SK-N-SH (cell line): ENCODE measurements at regions not wholly inside any gene's neighbourhood (a gene's known extent, or its start where the extent isn't known, plus 50 kb on each side); places are given as distances from the start of the nearest gene placed in this dataset.

Experiments used
- CTCF ChIA-PET: fragments of 300-600, 350-600 bp; formaldehyde crosslinking; extraction: SDS; loops from one replicate; lab custom pipeline; 2021; lab: Yijun Ruan, JAX
- POLR2A ChIA-PET: fragments of 350-600 bp; sonication (Branson Sonifier 250); formaldehyde crosslinking; extraction: SDS; loops from one replicate; lab custom pipeline; 2020; ENCODE audit warnings: antibody characterized with exemption, inconsistent platforms; lab: Yijun Ruan, JAX
- DNase-seq: peaks from one replicate; pipeline ENCODE4 v3.0.0; 2012
- H2AFZ ChIP-seq: fragments of 200-600 bp; sonication (generic); 2 replicates; pipeline ENCODE4 v1.8.1; 2016; ENCODE audit warnings: antibody characterized with exemption, mild to moderate bottlenecking, low read depth
- H3F3A ChIP-seq: fragments of 200-600 bp; sonication (generic); replicated peaks from 2 replicates; pipeline ENCODE3; 2016; ENCODE audit warnings: antibody characterized with exemption, mild to moderate bottlenecking; ENCODE audit not compliant: insufficient read depth
- H3K27ac ChIP-seq, 2 experiments: fragments of 200-500 bp in 1 of 2; fragments of 200-600 bp in 1 of 2; sonication (Bioruptor generic) in 1 of 2; sonication (generic), shearing (Covaris generic) in 1 of 2; 2 replicates each; pipeline versions ENCODE4 v1.5.1 to v1.6.1; 2014 to 2016; ENCODE audit warnings: low read depth in 2 of 2, inconsistent platforms in 1 of 2, low read length in 1 of 2, mild to moderate bottlenecking in 1 of 2, mixed read lengths in 1 of 2
- H3K27me3 ChIP-seq: fragments of 200-600 bp; sonication (generic), shearing (Covaris generic); 2 replicates; pipeline ENCODE4 v1.6.1; 2016; ENCODE audit warnings: mixed run types; ENCODE audit not compliant: insufficient read depth
- H3K36me3 ChIP-seq, 2 experiments: fragments of 200-500 bp in 1 of 2; fragments of 200-600 bp in 1 of 2; sonication (Bioruptor generic) in 1 of 2; sonication (generic) in 1 of 2; replicated peaks in 1 of 2; 2 replicates each; pipeline versions ENCODE3 to v1.5.1; 2014 to 2016; ENCODE audit warnings: low read length in 1 of 2, mild to moderate bottlenecking in 1 of 2; ENCODE audit not compliant: insufficient read depth in 2 of 2, control insufficient read depth in 1 of 2
- H3K4me1 ChIP-seq, 2 experiments: fragments of 200-500 bp in 1 of 2; fragments of 200-600 bp in 1 of 2; sonication (Bioruptor generic) in 1 of 2; sonication (generic), shearing (Covaris generic) in 1 of 2; 2 replicates each; pipeline versions ENCODE4 v1.5.1 to v1.6.1; 2014 to 2016; ENCODE audit warnings: low read depth in 1 of 2, low read length in 1 of 2, mixed run types in 1 of 2; ENCODE audit not compliant: insufficient read depth in 2 of 2, control insufficient read depth in 1 of 2
- H3K4me2 ChIP-seq: fragments of 200-600 bp; sonication (generic), shearing (Covaris generic); 2 replicates; pipeline ENCODE4 v1.6.1; 2017; ENCODE audit warnings: mixed run types
- H3K4me3 ChIP-seq, 2 experiments: fragments of 200-500 bp in 1 of 2; fragments of 200-600 bp in 1 of 2; sonication (Bioruptor generic) in 1 of 2; sonication (generic), shearing (Covaris generic) in 1 of 2; 2 replicates each; pipeline versions ENCODE4 v1.5.1 to v1.8.1; 2014 to 2016; ENCODE audit warnings: low read depth in 2 of 2, inconsistent platforms in 1 of 2, low read length in 1 of 2, mild to moderate bottlenecking in 1 of 2, mixed read lengths in 1 of 2, moderate library complexity in 1 of 2
- H3K79me2 ChIP-seq: fragments of 200-600 bp; sonication (generic); 2 replicates; pipeline ENCODE4 v1.8.1; 2017; ENCODE audit warnings: mild to moderate bottlenecking; ENCODE audit not compliant: insufficient read depth
- H3K9ac ChIP-seq: fragments of 200-600 bp; sonication (generic); 2 replicates; pipeline ENCODE4 v1.6.1; 2017; ENCODE audit warnings: mixed run types
- H3K9me2 ChIP-seq: fragments of 200-600 bp; sonication (generic); 2 replicates; pipeline ENCODE4 v1.6.1; 2017; ENCODE audit warnings: mixed run types
- H3K9me3 ChIP-seq: fragments of 200-600 bp; sonication (generic); 2 replicates; pipeline ENCODE4 v1.6.1; 2017; ENCODE audit warnings: mixed run types, mild to moderate bottlenecking, moderate library complexity
- H4K20me1 ChIP-seq: fragments of 200-600 bp; sonication (generic); 2 replicates; pipeline ENCODE4 v1.6.1; 2017; ENCODE audit warnings: mild to moderate bottlenecking, mixed run types; ENCODE audit not compliant: insufficient read depth
- FOXM1 ChIP-seq: IDR thresholded peaks from 2 replicates; pipeline ENCODE4 v1.4.0; 2012; ENCODE audit warnings: low read depth, mild to moderate bottlenecking
- GABPA ChIP-seq: IDR thresholded peaks from 2 replicates; pipeline ENCODE4 v1.4.0; 2012; ENCODE audit warnings: low read depth, mild to moderate bottlenecking
- GATA2 ChIP-seq: sonication (generic); formaldehyde crosslinking; IDR thresholded peaks from 2 replicates; pipeline ENCODE4 v1.5.0; 2020; ENCODE audit warnings: mild to moderate bottlenecking, missing genetic modification reagents
- JUND ChIP-seq: IDR thresholded peaks from 2 replicates; pipeline ENCODE4 v1.4.0; 2012
- MEF2A ChIP-seq: IDR thresholded peaks from 2 replicates; pipeline ENCODE4 v1.4.0; 2012; ENCODE audit warnings: low read depth, borderline replicate concordance
- SIN3A ChIP-seq: IDR thresholded peaks from 2 replicates; pipeline ENCODE4 v1.6.1; 2012; ENCODE audit warnings: low read depth, mild to moderate bottlenecking, low read length, moderate library complexity, borderline replicate concordance
- TAF1 ChIP-seq: IDR thresholded peaks from 2 replicates; pipeline ENCODE4 v1.6.1; 2012; ENCODE audit warnings: low read depth, mild to moderate bottlenecking, low read length, moderate library complexity, borderline replicate concordance
- TCF12 ChIP-seq: IDR thresholded peaks from 2 replicates; pipeline ENCODE4 v1.4.0; 2012
- WGBS: methylation state at CpG from one replicate; pipeline ENCODE4 v1.1.6; 2017; ENCODE audit warnings: low lambda C conversion rate; 5-methylcytosine and 5-hydroxymethylcytosine counted together
- TF ChIP-seq, protein P1 (sequence below): IDR thresholded peaks from 2 replicates; pipeline ENCODE4 v1.4.0; 2012; ENCODE audit warnings: low read depth
- TF ChIP-seq, protein P2 (sequence below): fragments of 150-350 bp; IDR thresholded peaks from 2 replicates; pipeline ENCODE4 v1.6.1; 2017; ENCODE audit warnings: antibody characterized with exemption, low read length, low read depth, borderline replicate concordance
- TF ChIP-seq, protein P3 (sequence below): IDR thresholded peaks from 2 replicates; pipeline ENCODE4 v1.4.0; 2012; ENCODE audit warnings: low read depth, borderline replicate concordance
- TF ChIP-seq, protein P4 (sequence below): IDR thresholded peaks from 2 replicates; pipeline ENCODE4 v1.4.0; 2012; ENCODE audit warnings: low read depth, borderline replicate concordance
- TF ChIP-seq, protein P5 (sequence below): fragments of 150-350 bp; IDR thresholded peaks from 2 replicates; pipeline ENCODE4 v1.6.1; 2016; ENCODE audit warnings: mild to moderate bottlenecking, low read depth, low read length

DNA sequence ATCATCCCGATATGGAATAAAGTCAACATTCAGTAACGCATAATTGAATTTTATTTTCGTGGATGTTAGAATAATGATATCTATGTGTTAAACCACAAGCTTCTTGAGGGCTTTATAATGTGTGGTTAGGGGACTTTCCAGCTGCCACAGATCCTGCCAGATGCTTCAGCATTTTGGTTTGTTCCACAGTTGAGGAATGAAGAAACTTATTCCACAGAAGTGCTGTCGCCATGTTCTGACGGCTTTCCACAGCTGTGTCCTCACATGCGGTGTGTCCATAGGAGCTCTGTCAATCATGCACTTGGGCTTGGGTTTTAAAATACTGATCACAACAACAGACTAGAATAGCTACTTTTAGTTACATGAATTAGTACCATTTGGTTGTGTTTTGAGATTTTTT is 411.9 kb downstream of the TRIML1 start:
- CTCF ChIA-PET = no interaction called here

DNA sequence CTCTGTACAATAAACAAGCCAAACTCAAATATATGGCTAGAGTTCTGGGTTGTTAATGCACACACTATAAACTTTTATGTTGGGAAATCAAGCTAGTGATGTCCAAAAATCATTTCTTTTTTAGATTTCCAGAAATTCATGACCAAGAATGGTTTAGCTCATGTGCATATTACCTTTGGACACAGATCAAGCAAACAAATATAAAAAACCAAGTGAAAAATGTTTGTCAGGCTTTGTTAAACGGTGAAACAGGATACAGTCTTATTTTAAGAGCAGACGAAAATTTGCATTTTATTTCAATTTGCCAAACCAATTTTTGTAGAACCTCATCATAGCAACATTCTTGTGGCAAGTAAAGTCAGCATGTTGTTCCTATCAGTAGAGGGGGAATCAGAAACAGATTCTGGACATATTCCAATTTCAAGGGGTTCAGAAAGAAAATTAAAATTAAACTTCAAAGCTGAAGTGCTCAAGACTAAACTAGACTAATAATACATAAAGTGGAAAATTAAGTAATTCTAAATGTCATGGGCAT is 413.6 kb downstream of the TRIML1 start:
- ChIA-PET CTCF (interaction anchor here (1.2 kb wide), 1 partner anchor 21 kb away, joined by 3 read pairs; no protein-coding TSS in a partner anchor), POLR2A (no interaction called here)
- WGBS = 39% methylated on average over 2 of the region's 2 CpGs
- Histone ChIP-seq H2AFZ (no peak overlapping the region), H3K27ac (no peak overlapping the region), H3K4me3 (no peak overlapping the region), H3K9ac (no peak overlapping the region), H3F3A (no peaks in the 10 kb centered on the region), H4K20me1 (no peaks in the 10 kb centered on the region), H3K27me3 (no peaks in the 10 kb centered on the region), H3K4me1 (no peaks in the 10 kb centered on the region; a peak in 1 of 4 replicates), H3K79me2 (no peaks in the 10 kb centered on the region), H3K9me2 (no peaks in the 10 kb centered on the region), H3K4me2 (no peak overlapping the region), H3K36me3 (no peaks in the 10 kb centered on the region), H3K9me3 (no peaks in the 10 kb centered on the region)
- TF ChIP-seq FOXM1 (no peak), TCF12 (no peak), JUND (no peak), MEF2A (no peak), GABPA (no peak), SIN3A (no peak), GATA2 (CRISPR knock-in tag) (no peak)
- TF ChIP-seq, protein P1, sequence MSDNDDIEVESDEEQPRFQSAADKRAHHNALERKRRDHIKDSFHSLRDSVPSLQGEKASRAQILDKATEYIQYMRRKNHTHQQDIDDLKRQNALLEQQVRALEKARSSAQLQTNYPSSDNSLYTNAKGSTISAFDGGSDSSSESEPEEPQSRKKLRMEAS = no peak
- TF ChIP-seq, protein P2, sequence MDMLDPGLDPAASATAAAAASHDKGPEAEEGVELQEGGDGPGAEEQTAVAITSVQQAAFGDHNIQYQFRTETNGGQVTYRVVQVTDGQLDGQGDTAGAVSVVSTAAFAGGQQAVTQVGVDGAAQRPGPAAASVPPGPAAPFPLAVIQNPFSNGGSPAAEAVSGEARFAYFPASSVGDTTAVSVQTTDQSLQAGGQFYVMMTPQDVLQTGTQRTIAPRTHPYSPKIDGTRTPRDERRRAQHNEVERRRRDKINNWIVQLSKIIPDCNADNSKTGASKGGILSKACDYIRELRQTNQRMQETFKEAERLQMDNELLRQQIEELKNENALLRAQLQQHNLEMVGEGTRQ = no peak
- TF ChIP-seq, protein P3, sequence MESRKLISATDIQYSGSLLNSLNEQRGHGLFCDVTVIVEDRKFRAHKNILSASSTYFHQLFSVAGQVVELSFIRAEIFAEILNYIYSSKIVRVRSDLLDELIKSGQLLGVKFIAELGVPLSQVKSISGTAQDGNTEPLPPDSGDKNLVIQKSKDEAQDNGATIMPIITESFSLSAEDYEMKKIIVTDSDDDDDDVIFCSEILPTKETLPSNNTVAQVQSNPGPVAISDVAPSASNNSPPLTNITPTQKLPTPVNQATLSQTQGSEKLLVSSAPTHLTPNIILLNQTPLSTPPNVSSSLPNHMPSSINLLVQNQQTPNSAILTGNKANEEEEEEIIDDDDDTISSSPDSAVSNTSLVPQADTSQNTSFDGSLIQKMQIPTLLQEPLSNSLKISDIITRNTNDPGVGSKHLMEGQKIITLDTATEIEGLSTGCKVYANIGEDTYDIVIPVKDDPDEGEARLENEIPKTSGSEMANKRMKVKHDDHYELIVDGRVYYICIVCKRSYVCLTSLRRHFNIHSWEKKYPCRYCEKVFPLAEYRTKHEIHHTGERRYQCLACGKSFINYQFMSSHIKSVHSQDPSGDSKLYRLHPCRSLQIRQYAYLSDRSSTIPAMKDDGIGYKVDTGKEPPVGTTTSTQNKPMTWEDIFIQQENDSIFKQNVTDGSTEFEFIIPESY = no peak
- TF ChIP-seq, protein P4, sequence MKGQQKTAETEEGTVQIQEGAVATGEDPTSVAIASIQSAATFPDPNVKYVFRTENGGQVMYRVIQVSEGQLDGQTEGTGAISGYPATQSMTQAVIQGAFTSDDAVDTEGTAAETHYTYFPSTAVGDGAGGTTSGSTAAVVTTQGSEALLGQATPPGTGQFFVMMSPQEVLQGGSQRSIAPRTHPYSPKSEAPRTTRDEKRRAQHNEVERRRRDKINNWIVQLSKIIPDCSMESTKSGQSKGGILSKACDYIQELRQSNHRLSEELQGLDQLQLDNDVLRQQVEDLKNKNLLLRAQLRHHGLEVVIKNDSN = no peak
- TF ChIP-seq, protein P5, sequence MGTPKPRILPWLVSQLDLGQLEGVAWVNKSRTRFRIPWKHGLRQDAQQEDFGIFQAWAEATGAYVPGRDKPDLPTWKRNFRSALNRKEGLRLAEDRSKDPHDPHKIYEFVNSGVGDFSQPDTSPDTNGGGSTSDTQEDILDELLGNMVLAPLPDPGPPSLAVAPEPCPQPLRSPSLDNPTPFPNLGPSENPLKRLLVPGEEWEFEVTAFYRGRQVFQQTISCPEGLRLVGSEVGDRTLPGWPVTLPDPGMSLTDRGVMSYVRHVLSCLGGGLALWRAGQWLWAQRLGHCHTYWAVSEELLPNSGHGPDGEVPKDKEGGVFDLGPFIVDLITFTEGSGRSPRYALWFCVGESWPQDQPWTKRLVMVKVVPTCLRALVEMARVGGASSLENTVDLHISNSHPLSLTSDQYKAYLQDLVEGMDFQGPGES = no peak
- no peak for DNase-seq

More for the DNA sequence above, 411.9 kb downstream of the TRIML1 start:
- no peaks in the 10 kb centered on the region; a peak in 1 of 4 replicates for H3K4me1 ChIP-seq
- 58% methylated on average over 6 of the region's 6 CpGs for WGBS
- POLR2A ChIA-PET = no interaction called here
- no peaks in the 10 kb centered on the region for H3K9me2 ChIP-seq
- no peak overlapping the region for H3K4me3 ChIP-seq
- no peak overlapping the region for H3K9ac ChIP-seq
- H3F3A ChIP-seq = no peaks in the 10 kb centered on the region
- H3K36me3 ChIP-seq = no peaks in the 10 kb centered on the region
- DNase-seq = no peak
- H3K27ac ChIP-seq = no peak overlapping the region
- H4K20me1 ChIP-seq = no peaks in the 10 kb centered on the region
- H3K9me3 ChIP-seq = no peaks in the 10 kb centered on the region
- H3K4me2 ChIP-seq = no peak overlapping the region
- TF ChIP-seq TAF1 = no peak
- H3K79me2 ChIP-seq = no peaks in the 10 kb centered on the region
- no peaks in the 10 kb centered on the region for H3K27me3 ChIP-seq
- H2AFZ ChIP-seq = no peak overlapping the region
